CMK (cell line): ENCODE measurements at regions not wholly inside any gene's neighbourhood (a gene's known extent, or its start where the extent isn't known, plus 50 kb on each side); places are given as distances from the start of the nearest gene placed in this dataset.

ENCODE experiments used
- DNase-seq: peaks from one replicate; pipeline ENCODE4 v3.0.0-alpha.2; 2010; ENCODE audit warnings: low read depth

- no peak for DNase-seq
These were observed 119.5 kb downstream of the MTX3 start for GRCh38 chr5:79871364-79872120.

GRCh38 chr5:79868163-79868670, 122.8 kb downstream of the MTX3 start:
- DNase-seq, result no peak

GRCh38 chr5:79865579-79865978, 125.5 kb downstream of the MTX3 start:
- DNase-seq, result no peak

- DNase-seq, result no peak
These were observed 126.7 kb downstream of the MTX3 start for GRCh38 chr5:79864364-79864763.

GRCh38 chr5:79859588-79859987, 131.5 kb downstream of the MTX3 start:
- DNase-seq, result no peak

GRCh38 chr5:79858410-79858723, 132.7 kb downstream of the MTX3 start:
- DNase-seq, result no peak

GRCh38 chr5:79857714-79858409, 133.2 kb downstream of the MTX3 start:
- DNase-seq, result peak; percentile 24

- no peak for DNase-seq
These were observed 134.5 kb downstream of the MTX3 start for GRCh38 chr5:79856456-79857055.

- DNase-seq, result no peak
These were observed 137.2 kb downstream of the MTX3 start for GRCh38 chr5:79853676-79854418.

- DNase-seq, result no peak
These were observed 138.0 kb downstream of the MTX3 start for GRCh38 chr5:79853028-79853427.

- no peak for DNase-seq
These were observed 139.6 kb downstream of the MTX3 start for GRCh38 chr5:79851391-79851863.

- no peak for DNase-seq
These were observed 140.1 kb downstream of the MTX3 start for GRCh38 chr5:79850941-79851340.

- no peak for DNase-seq
These were observed 140.7 kb downstream of the MTX3 start for GRCh38 chr5:79850316-79850822.

GRCh38 chr5:79849486-79850315, 141.4 kb downstream of the MTX3 start:
- DNase-seq, result no peak
